Smooth muscle cell (in vitro differentiated cells): ENCODE measurements at regions not wholly inside any gene's neighbourhood (a gene's known extent, or its start where the extent isn't known, plus 50 kb on each side); places are given as distances from the start of the nearest gene placed in this dataset.

Experiments used
- DNase-seq: peaks from one replicate; lab custom pipeline; 2025; ENCODE audit not compliant: unreplicated experiment; lab: John Stamatoyannopoulos, UW
- H2AFZ ChIP-seq: fragments of 200-600 bp; sonication (generic); 2 replicates; pipeline ENCODE4 v1.6.0; 2016; ENCODE audit warnings: antibody characterized with exemption, low read depth, mild to moderate bottlenecking
- H3F3A ChIP-seq: fragments of 200-600 bp; sonication (generic); 2 replicates; pipeline ENCODE4 v1.6.0; 2017; ENCODE audit warnings: antibody characterized with exemption, low read depth
- H3K27ac ChIP-seq: fragments of 200-600 bp; sonication (generic); 2 replicates; pipeline ENCODE4 v1.5.1; 2016; ENCODE audit warnings: low read depth, mild to moderate bottlenecking
- H3K27me3 ChIP-seq: fragments of 200-600 bp; sonication (generic); 2 replicates; pipeline ENCODE4 v1.6.1; 2016; ENCODE audit warnings: low read depth, mild to moderate bottlenecking
- H3K36me3 ChIP-seq: fragments of 200-600 bp; sonication (generic); 2 replicates; pipeline ENCODE4 v1.5.1; 2016; ENCODE audit warnings: low read depth
- H3K4me1 ChIP-seq: fragments of 200-600 bp; sonication (generic); 2 replicates; pipeline ENCODE4 v1.5.1; 2016; ENCODE audit warnings: low read depth
- H3K4me2 ChIP-seq: fragments of 200-600 bp; sonication (generic); 2 replicates; pipeline ENCODE4 v1.6.0; 2016; ENCODE audit warnings: mild to moderate bottlenecking
- H3K4me3 ChIP-seq: fragments of 200-600 bp; sonication (generic); 2 replicates; pipeline ENCODE4 v1.5.1; 2016; ENCODE audit warnings: mild to moderate bottlenecking
- H3K79me2 ChIP-seq: fragments of 200-600 bp; sonication (generic); 2 replicates; pipeline ENCODE4 v1.6.0; 2016; ENCODE audit warnings: low read depth, mild to moderate bottlenecking
- H3K9ac ChIP-seq: fragments of 200-600 bp; sonication (generic); 2 replicates; pipeline ENCODE4 v1.6.0; 2016; ENCODE audit warnings: low read depth
- H3K9me3 ChIP-seq: fragments of 200-600 bp; sonication (generic); replicated peaks from 2 replicates; pipeline ENCODE4 v1.5.1; 2016; ENCODE audit warnings: low read depth
- H4K20me1 ChIP-seq: fragments of 200-600 bp; sonication (generic); 2 replicates; pipeline ENCODE4 v1.6.0; 2016; ENCODE audit warnings: low read depth
- CTCF ChIP-seq: fragments of 200-600 bp; sonication (generic); IDR thresholded peaks from 2 replicates; pipeline ENCODE4 v1.5.1; 2017; ENCODE audit warnings: borderline replicate concordance, mild to moderate bottlenecking, antibody characterized with exemption; ENCODE audit not compliant: insufficient read depth, poor library complexity, severe bottlenecking
- WGBS: methylation state at CpG from one replicate; pipeline ENCODE4 v1.1.7; 2016; ENCODE audit warnings: low lambda C conversion rate; 5-methylcytosine and 5-hydroxymethylcytosine counted together

- H3K36me3 ChIP-seq = no peaks in the 10 kb centered on the region
- H3K9ac ChIP-seq = no peak overlapping the region
- TF ChIP-seq CTCF = no peak
Measured at GRCh38 chr6:119713903-119714302, 364.3 kb upstream of the MAN1A1 start.

GRCh38 chr6:119686644-119687043, 337.1 kb upstream of the MAN1A1 start:
- 89% methylated on average over 1 of the region's 1 CpG for WGBS
- no peak overlapping the region for H3K27ac ChIP-seq
- no peaks in the 10 kb centered on the region for H3K36me3 ChIP-seq
- H2AFZ ChIP-seq = no peak overlapping the region
- no peak for DNase-seq
- H3K4me1 ChIP-seq = no peaks in the 10 kb centered on the region
- H3K9ac ChIP-seq = no peak overlapping the region
- H4K20me1 ChIP-seq = no peaks in the 10 kb centered on the region
- H3F3A ChIP-seq = no peaks in the 10 kb centered on the region
- H3K27me3 ChIP-seq = no peaks in the 10 kb centered on the region
- no peaks in the 10 kb centered on the region for H3K9me3 ChIP-seq
- TF ChIP-seq CTCF = no peak
- H3K4me3 ChIP-seq = no peak overlapping the region
- no peak overlapping the region for H3K4me2 ChIP-seq
- H3K79me2 ChIP-seq = no peaks in the 10 kb centered on the region

More at GRCh38 chr6:119713903-119714302, 364.3 kb upstream of the MAN1A1 start:
- Histone ChIP-seq H3K27ac (no peak overlapping the region), H3K4me1 (no peaks in the 10 kb centered on the region), H2AFZ (no peak overlapping the region), H3K79me2 (no peaks in the 10 kb centered on the region), H3K4me3 (no peak overlapping the region), H3F3A (no peaks in the 10 kb centered on the region), H3K27me3 (no peaks in the 10 kb centered on the region), H3K9me3 (no peaks in the 10 kb centered on the region), H4K20me1 (no peaks in the 10 kb centered on the region), H3K4me2 (no peak overlapping the region)
- no peak for DNase-seq

GRCh38 chr6:119686240-119686639, 336.7 kb upstream of the MAN1A1 start:
- H3K9ac ChIP-seq = no peak overlapping the region
- H3K36me3 ChIP-seq = no peaks in the 10 kb centered on the region
- no peaks in the 10 kb centered on the region for H3K79me2 ChIP-seq
- no peak overlapping the region for H3K4me3 ChIP-seq
- no peak overlapping the region for H2AFZ ChIP-seq
- no peak overlapping the region for H3K27ac ChIP-seq
- H3K9me3 ChIP-seq = no peaks in the 10 kb centered on the region
- no peaks in the 10 kb centered on the region for H4K20me1 ChIP-seq
- no peak for TF ChIP-seq CTCF
- no peak overlapping the region for H3K4me2 ChIP-seq
- no peaks in the 10 kb centered on the region for H3K27me3 ChIP-seq
- H3F3A ChIP-seq = no peaks in the 10 kb centered on the region
- no peaks in the 10 kb centered on the region for H3K4me1 ChIP-seq
- DNase-seq = no peak

GRCh38 chr6:119683671-119684070, 334.1 kb upstream of the MAN1A1 start:
- TF ChIP-seq CTCF = no peak
- 90% methylated on average over 2 of the region's 2 CpGs for WGBS
- H3K27me3 ChIP-seq = no peaks in the 10 kb centered on the region

More at GRCh38 chr6:119683671-119684070, 334.1 kb upstream of the MAN1A1 start:
- Histone ChIP-seq H4K20me1 (no peaks in the 10 kb centered on the region), H3F3A (no peaks in the 10 kb centered on the region), H3K9me3 (no peaks in the 10 kb centered on the region), H3K4me3 (no peak overlapping the region), H3K9ac (no peak overlapping the region), H3K4me1 (no peaks in the 10 kb centered on the region), H2AFZ (peak overlapping the region; percentile 11), H3K36me3 (no peaks in the 10 kb centered on the region), H3K79me2 (no peaks in the 10 kb centered on the region), H3K27ac (no peak overlapping the region), H3K4me2 (no peak overlapping the region)
- no peak for DNase-seq
